ENCODE measurements at regions not wholly inside any gene's neighbourhood (a gene's known extent, or its start where the extent isn't known, plus 50 kb on each side); places are given as distances from the start of the nearest gene placed in this dataset.

GRCh38 chr5:124480964-124481363 lies 265.5 kb downstream of the ZNF608 start:
- TF ChIP-seq SUZ12 (IDR thresholded peaks at IDR 0.05; ENCODE audit: low read length) (no peak), RAD21 (IDR thresholded peaks at IDR 0.05 in 1 of 2, conservative IDR thresholded peaks at IDR 0.05 in 1 of 2; ENCODE audit: low read depth in 2 of 2, low read length in 2 of 2) (no peak), GTF2F1 (IDR thresholded peaks at IDR 0.05; ENCODE audit: borderline replicate concordance, low read depth, low read length) (no peak), POLR2A (IDR thresholded peaks at IDR 0.05; ENCODE audit: control extremely low read depth in 1 of 2, low read depth in 2 of 2, low read length in 2 of 2) (no peak), SP2 (IDR thresholded peaks at IDR 0.05; ENCODE audit: low read length) (no peak), EP300 (IDR thresholded peaks at IDR 0.05; ENCODE audit: borderline replicate concordance in 1 of 2, low read depth in 2 of 2, low read length in 2 of 2) (no peak)
- TF ChIP-seq, protein P1, sequence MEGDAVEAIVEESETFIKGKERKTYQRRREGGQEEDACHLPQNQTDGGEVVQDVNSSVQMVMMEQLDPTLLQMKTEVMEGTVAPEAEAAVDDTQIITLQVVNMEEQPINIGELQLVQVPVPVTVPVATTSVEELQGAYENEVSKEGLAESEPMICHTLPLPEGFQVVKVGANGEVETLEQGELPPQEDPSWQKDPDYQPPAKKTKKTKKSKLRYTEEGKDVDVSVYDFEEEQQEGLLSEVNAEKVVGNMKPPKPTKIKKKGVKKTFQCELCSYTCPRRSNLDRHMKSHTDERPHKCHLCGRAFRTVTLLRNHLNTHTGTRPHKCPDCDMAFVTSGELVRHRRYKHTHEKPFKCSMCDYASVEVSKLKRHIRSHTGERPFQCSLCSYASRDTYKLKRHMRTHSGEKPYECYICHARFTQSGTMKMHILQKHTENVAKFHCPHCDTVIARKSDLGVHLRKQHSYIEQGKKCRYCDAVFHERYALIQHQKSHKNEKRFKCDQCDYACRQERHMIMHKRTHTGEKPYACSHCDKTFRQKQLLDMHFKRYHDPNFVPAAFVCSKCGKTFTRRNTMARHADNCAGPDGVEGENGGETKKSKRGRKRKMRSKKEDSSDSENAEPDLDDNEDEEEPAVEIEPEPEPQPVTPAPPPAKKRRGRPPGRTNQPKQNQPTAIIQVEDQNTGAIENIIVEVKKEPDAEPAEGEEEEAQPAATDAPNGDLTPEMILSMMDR (IDR thresholded peaks at IDR 0.05; ENCODE audit: control extremely low read depth in 1 of 3, insufficient read depth in 1 of 3, low read depth in 1 of 3, low read length in 3 of 3), result no peak

All from H1 (cell line).